ENCODE measurements at regions not wholly inside any gene's neighbourhood (a gene's known extent, or its start where the extent isn't known, plus 50 kb on each side); places are given as distances from the start of the nearest gene placed in this dataset.
"Not testable (repeated sequence)": the region's sequence is repeated elsewhere in the genome, so short reads cannot be mapped to it uniquely, and the experiment has no call there.

DNA sequence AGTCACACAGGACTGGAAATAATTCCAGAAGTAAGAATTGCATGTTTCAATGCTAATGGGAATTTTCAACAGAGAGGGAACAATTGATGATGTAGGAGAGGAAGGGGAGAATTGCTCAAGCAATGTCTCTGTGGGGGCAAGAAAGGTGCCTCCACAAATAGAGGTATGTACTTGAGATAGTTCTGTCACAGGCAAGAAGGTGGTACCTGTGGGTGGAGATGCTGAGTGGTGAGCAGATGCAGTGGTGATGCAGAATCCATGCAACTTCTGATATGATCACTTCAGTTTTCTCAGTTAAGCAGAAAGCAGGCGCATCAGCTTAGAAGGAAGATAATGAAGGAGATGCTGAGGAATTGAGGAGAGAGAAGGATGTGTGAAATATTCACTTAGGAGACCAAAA is 55.1 kb upstream of the SEC24B start:
- DNase-seq = no peak

DNA sequence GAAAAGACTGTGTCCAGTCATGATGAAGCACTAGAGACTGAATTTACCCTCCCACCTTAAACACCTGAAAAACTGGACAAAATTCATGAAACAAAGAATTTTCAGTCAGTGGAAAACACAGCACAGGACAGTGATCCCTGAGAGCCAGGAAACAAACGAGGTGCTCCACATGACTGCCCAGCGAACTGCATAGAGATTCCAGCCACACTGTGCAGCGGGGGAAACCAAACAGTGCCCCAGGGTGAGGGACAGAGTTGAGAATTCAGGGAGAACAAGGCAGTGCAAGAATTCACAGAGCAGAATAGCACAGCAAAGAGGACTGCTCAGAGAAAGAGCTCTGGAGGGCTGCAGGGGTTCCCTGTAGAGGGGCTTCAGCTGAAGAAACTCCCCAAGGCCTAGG is 55.5 kb upstream of the SEC24B start:
- no peak for DNase-seq

DNA sequence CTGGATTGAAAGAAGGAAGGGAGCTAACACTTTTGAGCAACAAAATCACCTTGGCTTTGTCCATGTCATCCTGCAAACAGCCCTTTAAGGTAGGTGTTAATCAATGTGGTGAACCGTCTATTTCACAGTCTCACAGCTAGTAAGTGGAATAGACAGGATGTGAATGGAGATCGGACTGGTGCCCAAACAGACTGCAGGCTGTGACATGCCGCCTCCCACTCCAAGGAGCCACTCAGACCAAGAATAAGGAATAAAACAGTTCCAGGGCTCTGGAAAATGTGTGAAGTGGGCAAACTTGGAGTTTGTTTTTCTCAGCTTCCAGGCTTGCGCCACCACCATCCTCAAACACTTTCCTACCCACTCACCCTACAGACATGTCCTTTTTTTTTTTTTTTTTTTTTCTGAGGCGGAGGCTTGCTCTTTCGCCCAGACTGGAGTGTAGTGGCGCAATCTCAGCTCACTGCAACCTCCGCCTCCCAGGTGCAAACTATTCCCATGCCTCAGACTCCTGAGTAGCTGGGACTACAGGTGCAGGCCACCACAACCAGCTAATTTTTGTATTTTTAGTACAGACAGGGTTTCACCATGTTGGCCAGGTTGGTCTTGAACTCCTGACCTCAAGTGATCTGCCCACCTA is 57.7 kb upstream of the SEC24B start:
- no peak for DNase-seq

DNA sequence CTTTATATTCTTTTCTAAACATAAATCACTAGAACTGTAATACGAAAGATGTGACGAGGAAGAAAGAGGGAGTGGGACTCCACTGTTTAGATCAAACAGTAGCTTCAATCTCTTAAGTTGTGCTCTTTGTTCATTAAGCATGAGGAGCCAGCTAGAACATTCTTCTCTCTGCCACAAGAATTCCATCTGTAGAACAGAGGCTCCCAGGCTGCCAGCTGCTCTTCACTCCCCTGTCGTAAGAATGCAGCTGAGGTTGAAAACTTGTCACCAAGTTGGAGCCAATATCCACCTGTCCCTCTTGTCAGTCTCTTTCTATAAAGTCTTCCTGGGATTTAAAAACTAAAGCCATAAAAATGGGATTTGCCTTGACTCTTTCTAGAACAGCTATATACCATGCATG is 65.0 kb upstream of the SEC24B start:
- DNase-seq = no peak

DNA sequence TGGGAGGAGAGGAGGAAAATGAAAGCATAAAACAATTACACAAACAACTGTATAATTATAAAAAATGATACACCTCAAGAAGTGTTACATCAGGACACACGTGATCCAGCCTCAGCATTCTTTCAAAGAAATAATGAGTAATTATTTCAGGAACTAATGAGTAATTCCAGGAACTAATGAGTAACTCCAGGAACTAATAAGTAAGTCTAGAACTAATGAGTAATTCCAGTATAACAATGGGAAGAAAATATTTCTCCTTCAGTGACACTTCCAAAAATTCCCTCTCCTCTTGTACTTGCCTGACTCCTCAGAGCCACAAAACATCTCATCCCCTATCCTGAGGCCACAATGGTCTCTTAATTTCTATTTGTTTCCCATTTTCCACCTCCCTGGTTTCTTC is 63.5 kb upstream of the COL25A1 start:
- DNase-seq = no peak

DNA sequence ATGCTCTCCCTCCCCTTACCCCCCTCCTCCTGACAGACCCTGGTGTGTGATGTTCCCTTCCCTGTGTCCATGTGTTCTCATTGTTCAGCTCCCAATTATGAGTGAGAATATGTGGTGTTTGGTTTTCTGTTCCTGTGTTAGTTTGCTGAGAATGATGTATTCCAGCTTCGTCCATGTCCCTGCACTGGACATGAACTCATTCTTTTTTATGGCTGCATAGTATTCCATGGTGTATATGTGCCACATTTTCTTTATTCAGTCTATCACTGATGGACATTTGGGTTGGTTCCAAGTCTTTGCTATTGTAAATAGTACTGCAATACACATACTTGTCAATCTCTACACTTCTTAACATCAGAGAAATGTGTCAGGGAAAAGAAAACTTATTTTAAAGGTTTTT is 62.8 kb upstream of the COL25A1 start:
- DNase-seq = not testable (repeated sequence)

DNA sequence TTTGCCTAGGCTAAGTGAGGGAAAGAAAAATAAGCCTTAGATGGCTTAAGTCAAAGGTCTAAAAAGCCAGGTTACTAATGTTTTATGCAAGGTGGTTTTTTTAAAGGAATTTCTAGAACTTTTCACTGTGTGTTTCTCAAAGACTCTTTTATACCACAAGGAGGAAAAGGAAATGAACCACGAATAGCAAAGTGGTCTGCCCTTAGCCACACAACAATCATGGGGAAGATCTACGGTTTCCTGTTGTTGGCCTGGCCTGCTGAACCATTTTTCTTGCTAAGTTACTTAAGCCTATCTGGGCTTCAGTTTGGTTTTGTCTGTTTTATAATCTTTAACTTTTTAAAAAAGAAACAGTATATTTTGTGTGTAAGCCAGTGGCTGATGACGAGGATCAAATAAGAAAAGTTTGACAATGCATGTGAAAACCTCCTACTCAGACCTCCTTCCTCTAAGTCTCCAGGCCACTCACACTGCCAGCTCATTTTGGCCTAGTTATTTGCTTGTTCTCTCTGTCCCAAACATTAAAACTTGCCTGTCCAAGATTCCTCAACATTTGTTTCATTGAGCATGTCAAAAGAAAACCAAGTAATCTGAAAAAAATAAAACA is 56.7 kb upstream of the COL25A1 start:
- peak in 3 of 6 experiments; percentile 20 to 33 (median 28) for DNase-seq

DNA sequence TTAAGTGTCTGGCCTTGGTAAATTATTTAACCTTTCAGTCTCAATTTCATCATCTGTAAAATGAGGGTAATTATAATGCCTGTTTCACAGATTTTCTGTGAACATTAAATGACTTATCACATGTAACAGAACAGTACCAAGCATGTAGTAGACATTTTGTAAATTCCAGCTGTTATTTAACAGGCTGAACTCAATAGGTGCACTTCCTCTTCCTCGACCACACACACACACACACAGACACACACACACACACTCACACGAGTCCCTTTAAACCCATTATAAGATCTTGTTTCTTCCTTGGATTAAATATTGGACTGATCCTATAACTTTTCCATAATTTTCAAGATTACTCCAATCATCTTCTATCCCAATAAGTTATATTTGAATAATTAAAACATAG is 53.4 kb upstream of the COL25A1 start:
- DNase-seq = no peak

DNA sequence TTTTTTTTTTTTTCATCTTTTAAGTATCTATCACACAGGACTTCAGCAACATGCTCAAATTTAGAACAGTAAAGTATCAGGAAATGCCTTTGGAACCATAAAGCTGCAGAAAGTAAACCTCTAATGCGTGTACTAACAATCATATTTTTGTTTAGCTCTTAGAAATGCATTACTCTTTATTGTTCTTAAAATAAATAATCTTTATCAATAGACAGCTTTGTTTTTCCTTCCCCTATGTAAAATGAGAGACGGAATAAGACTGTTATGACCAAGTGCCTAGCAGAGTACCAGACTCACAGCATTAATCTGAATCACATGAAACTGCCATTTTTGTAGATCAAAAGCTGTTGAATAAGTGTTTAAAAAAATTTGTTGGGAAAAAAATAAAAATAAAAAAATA is 50.5 kb upstream of the COL25A1 start:
- no peak for DNase-seq
